K562 (cell line): ENCODE measurements at regions not wholly inside any gene's neighbourhood (a gene's known extent, or its start where the extent isn't known, plus 50 kb on each side); places are given as distances from the start of the nearest gene placed in this dataset.
A peak's percentile ranks its signal among the peaks of the same experiment; 100 is the strongest.

ENCODE experiments used
- ATAC-seq: fragments of 200-7000 bp; cut with Tn5 transposase; 3 replicates; pipeline ENCODE4 v1.9.1; 2020; ENCODE audit warnings: moderate library complexity
- BruUV-seq: library from RNA; stranded (reverse); fragments of 400-500 nt; replicated peaks from 2 replicates; lab custom pipeline; 2021; lab: Mats Ljungman, UMichigan
- CTCF ChIA-PET: fragments of 300-600 bp; formaldehyde crosslinking; extraction: SDS; loops from one replicate; lab custom pipeline; 2021; ENCODE audit warnings: low intra/inter-chr PET ratio; lab: Yijun Ruan, JAX
- POLR2A ChIA-PET: fragments of 300-600, 350-650 bp; sonication (Branson Sonifier 250); formaldehyde crosslinking; extraction: SDS; loops from one replicate; lab custom pipeline; 2021; ENCODE audit warnings: antibody characterized with exemption, inconsistent platforms; lab: Yijun Ruan, JAX
- DNase-seq, 4 experiments: peaks; one replicate each; pipeline versions ENCODE4 v3.0.0 to v3.0.0-alpha.2; 2011 to 2018; ENCODE audit warnings: low spot score in 3 of 4, mixed read lengths in 3 of 4; ENCODE audit errors: extremely low read depth in 1 of 4
- FAIRE-seq: peaks from 2 replicates; lab custom pipeline; 2011; peaks lifted over from hg19 to GRCh38; lab: Jason Lieb, UNC
- H2AFZ ChIP-seq: 2 replicates; pipeline ENCODE4 v1.6.0; 2011; ENCODE audit warnings: low read depth, low read length, control low read depth, inconsistent platforms
- H3K27ac ChIP-seq: fragments of 200-600 bp; 3 replicates; pipeline ENCODE4 v1.8.0; 2011; ENCODE audit warnings: low read depth, mild to moderate bottlenecking, control low read depth, inconsistent platforms, low read length, moderate library complexity, mixed read lengths; ENCODE audit errors: extremely low read depth
- H3K27me3 ChIP-seq, 2 experiments: fragments of 300-600 bp in 1 of 2; 2 replicates in 1 of 2; 3 replicates in 1 of 2; pipeline versions ENCODE4 v1.6.0 to v1.8.0; 2011; ENCODE audit warnings: inconsistent platforms in 2 of 2, low read length in 2 of 2, mild to moderate bottlenecking in 1 of 2, mixed read lengths in 1 of 2, moderate library complexity in 1 of 2; ENCODE audit not compliant: control insufficient read depth in 2 of 2, insufficient read depth in 2 of 2
- H3K36me3 ChIP-seq: fragments of 300-600 bp; 3 replicates; pipeline ENCODE4 v1.8.0; 2011; ENCODE audit warnings: mild to moderate bottlenecking, low read length, inconsistent platforms; ENCODE audit not compliant: control insufficient read depth, insufficient read depth
- H3K4me1 ChIP-seq, 2 experiments: fragments of 200-600 bp in 1 of 2; replicated peaks in 1 of 2; 2 replicates in 1 of 2; 3 replicates in 1 of 2; pipeline versions ENCODE4 v1.5.1 to v1.8.0; 2011; ENCODE audit warnings: inconsistent platforms in 2 of 2, low read length in 2 of 2, mild to moderate bottlenecking in 1 of 2, mixed read lengths in 1 of 2, moderate library complexity in 1 of 2; ENCODE audit not compliant: control insufficient read depth in 2 of 2, insufficient read depth in 2 of 2
- H3K4me2 ChIP-seq: 2 replicates; pipeline ENCODE4 v1.6.1; 2011; ENCODE audit warnings: low read length, control low read depth, inconsistent platforms, mixed read lengths; ENCODE audit not compliant: insufficient read depth
- H3K4me3 ChIP-seq: fragments of 200-600 bp; sonication (generic), shearing (Covaris generic); 2 replicates; pipeline ENCODE4 v1.5.1; 2016; ENCODE audit warnings: control low read depth, inconsistent platforms
- H3K79me2 ChIP-seq: fragments of 200-600 bp; 3 replicates; pipeline ENCODE4 v1.8.0; 2011; ENCODE audit warnings: low read length, inconsistent platforms; ENCODE audit not compliant: control insufficient read depth, insufficient read depth
- H3K9ac ChIP-seq, 2 experiments: 2 replicates each; pipeline versions ENCODE4 v1.6.0 to v1.6.1; 2011; ENCODE audit warnings: low read depth in 2 of 2, low read length in 2 of 2, control low read depth in 1 of 2, inconsistent platforms in 1 of 2, mild to moderate bottlenecking in 1 of 2, mixed read lengths in 1 of 2; ENCODE audit not compliant: insufficient read depth in 1 of 2
- H3K9me1 ChIP-seq: one replicate; pipeline ENCODE4 v1.6.0; 2011; ENCODE audit warnings: inconsistent platforms, mild to moderate bottlenecking, low read length, moderate library complexity; ENCODE audit not compliant: control insufficient read depth, insufficient read depth
- H3K9me3 ChIP-seq: replicated peaks from 2 replicates; pipeline ENCODE4 v1.5.1; 2011; ENCODE audit warnings: low read depth, low read length, inconsistent platforms; ENCODE audit not compliant: control insufficient read depth, insufficient read depth
- H4K20me1 ChIP-seq: replicated peaks from 2 replicates; pipeline ENCODE4 v1.6.1; 2011; ENCODE audit warnings: low read length, inconsistent platforms, mixed read lengths; ENCODE audit not compliant: control insufficient read depth, insufficient read depth
- CBX3 ChIP-seq, 2 experiments: IDR thresholded peaks; 1 replicate in 1 of 2; 2 replicates in 1 of 2; pipeline ENCODE4 v1.6.1; 2012; ENCODE audit warnings: inconsistent platforms in 2 of 2, low read length in 2 of 2, borderline replicate concordance in 1 of 2, control low read depth in 1 of 2
- CBX5 ChIP-seq: IDR thresholded peaks from 2 replicates; pipeline ENCODE4 v1.6.1; 2014; ENCODE audit warnings: low read depth, borderline replicate concordance
- TRIM28 ChIP-seq: fragments of 450-650 bp; IDR thresholded peaks from 2 replicates; pipeline ENCODE4 v1.6.1; 2017
- in situ Hi-C: fragments of 300-500 bp; cut with MboI; formaldehyde crosslinking; loops from 4 replicates; pipeline ENCODE4 v1.15.0; 2018; ENCODE audit warnings: inconsistent platforms, mixed read lengths
- intact Hi-C: fragments of 100-400 bp; cut with micrococcal nuclease; formaldehyde crosslinking; loops from 2 replicates; pipeline ENCODE4 v1.14.2; 2022
- TF ChIP-seq, protein P1 (sequence below): fragments of 250-450 bp; sonication (Bioruptor Pico); IDR thresholded peaks from 2 replicates; pipeline ENCODE4 v1.4.0; 2020; ENCODE audit warnings: mild to moderate bottlenecking, moderate library complexity, borderline replicate concordance

DNA sequence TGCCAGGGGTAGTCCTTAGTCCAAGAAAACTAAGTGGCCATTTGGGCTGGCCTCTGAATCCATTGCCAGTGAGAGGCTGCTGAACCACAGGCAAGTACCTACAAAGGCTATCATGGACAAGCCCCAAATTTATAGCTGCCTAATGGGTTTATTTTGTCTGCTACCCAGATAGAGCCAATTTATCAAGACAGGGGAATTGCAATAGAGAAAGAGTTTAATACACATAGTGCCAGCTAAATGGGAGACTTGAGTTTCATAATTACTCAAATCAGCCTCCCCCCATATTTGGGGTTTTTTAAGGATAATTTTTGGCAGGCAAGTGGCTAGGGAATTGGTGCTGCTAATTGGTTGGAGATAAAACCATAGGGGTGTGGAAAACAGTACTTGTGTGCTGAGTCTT lies 73.1 kb upstream of the BMP2K start:
- no peak overlapping the region for H3K4me2 ChIP-seq
- no peaks in the 10 kb centered on the region for H3K9me1 ChIP-seq
- no peak overlapping the region for H3K9ac ChIP-seq
- ChIA-PET CTCF (no interaction called here), POLR2A (interaction anchor here (1.6 kb wide), 1 partner anchor 8 kb away, joined by 3 read pairs; no protein-coding TSS in a partner anchor)
- in situ Hi-C loops, result no loop called here
- H3K4me1 ChIP-seq, result peaks cover 0 to 30% of the 10 kb centered on the region in 2 experiments
- FAIRE-seq, result no peak
- no peak overlapping the region for H3K4me3 ChIP-seq
- H3K79me2 ChIP-seq, result no peaks in the 10 kb centered on the region
- intact Hi-C loops, result no loop called here
- no peaks in the 10 kb centered on the region for H3K27me3 ChIP-seq
- TF ChIP-seq TRIM28 (0 out of 2 replicates have a peak, but pooled peaks have one; percentile 28), CBX5 (0 out of 2 replicates have a peak, but pooled peaks have one; percentile 9), CBX3 (IDR thresholded peaks at IDR 0.05; ENCODE audit: borderline replicate concordance in 1 of 2, low read length in 2 of 2) (peak in 1 of 2 experiments; percentile 85; a peak in 2 of 3 replicates)
- TF ChIP-seq, protein P1, sequence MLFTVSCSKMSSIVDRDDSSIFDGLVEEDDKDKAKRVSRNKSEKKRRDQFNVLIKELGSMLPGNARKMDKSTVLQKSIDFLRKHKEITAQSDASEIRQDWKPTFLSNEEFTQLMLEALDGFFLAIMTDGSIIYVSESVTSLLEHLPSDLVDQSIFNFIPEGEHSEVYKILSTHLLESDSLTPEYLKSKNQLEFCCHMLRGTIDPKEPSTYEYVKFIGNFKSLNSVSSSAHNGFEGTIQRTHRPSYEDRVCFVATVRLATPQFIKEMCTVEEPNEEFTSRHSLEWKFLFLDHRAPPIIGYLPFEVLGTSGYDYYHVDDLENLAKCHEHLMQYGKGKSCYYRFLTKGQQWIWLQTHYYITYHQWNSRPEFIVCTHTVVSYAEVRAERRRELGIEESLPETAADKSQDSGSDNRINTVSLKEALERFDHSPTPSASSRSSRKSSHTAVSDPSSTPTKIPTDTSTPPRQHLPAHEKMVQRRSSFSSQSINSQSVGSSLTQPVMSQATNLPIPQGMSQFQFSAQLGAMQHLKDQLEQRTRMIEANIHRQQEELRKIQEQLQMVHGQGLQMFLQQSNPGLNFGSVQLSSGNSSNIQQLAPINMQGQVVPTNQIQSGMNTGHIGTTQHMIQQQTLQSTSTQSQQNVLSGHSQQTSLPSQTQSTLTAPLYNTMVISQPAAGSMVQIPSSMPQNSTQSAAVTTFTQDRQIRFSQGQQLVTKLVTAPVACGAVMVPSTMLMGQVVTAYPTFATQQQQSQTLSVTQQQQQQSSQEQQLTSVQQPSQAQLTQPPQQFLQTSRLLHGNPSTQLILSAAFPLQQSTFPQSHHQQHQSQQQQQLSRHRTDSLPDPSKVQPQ (CRISPR knock-in tag), result no peak
- TF ChIP-seq, all 486 proteins: peak for 3
- no peaks in the 10 kb centered on the region; the same call in 1 of the 2 replicates for H3K9me3 ChIP-seq
- H3K27ac ChIP-seq, result no peak overlapping the region
- H2AFZ ChIP-seq, result no peak overlapping the region
- H3K36me3 ChIP-seq, result no peaks in the 10 kb centered on the region
- no peaks in the 10 kb centered on the region for H4K20me1 ChIP-seq
- no TSS peak for BruUV-seq
- DNase-seq (no peak), ATAC-seq (no peak)
